Common myeloid progenitor, CD34-positive (primary cell): ENCODE measurements at regions not wholly inside any gene's neighbourhood (a gene's known extent, or its start where the extent isn't known, plus 50 kb on each side); places are given as distances from the start of the nearest gene placed in this dataset.

Experiments used
- CTCF ChIA-PET: fragments of 350-600 bp; sonication (Branson Sonifier 250); formaldehyde crosslinking; loops from one replicate; lab custom pipeline; 2021; ENCODE audit warnings: antibody characterized with exemption; lab: Charles Lee
- POLR2A ChIA-PET: fragments of 350-600 bp; sonication (Branson Sonifier 250); formaldehyde crosslinking; loops from one replicate; lab custom pipeline; 2021; ENCODE audit warnings: antibody characterized with exemption; lab: Charles Lee
- DNase-seq, 3 donors: peaks; one replicate each; pipeline versions ENCODE4 v3.0.0 to v3.0.0-alpha.2; 2013
- H3K27ac ChIP-seq, 2 experiments: 1 replicate in 1 of 2; 2 replicates in 1 of 2; pipeline ENCODE4 v1.7.0; 2013; ENCODE audit warnings: inconsistent platforms in 2 of 2, low read length in 2 of 2, mild to moderate bottlenecking in 2 of 2, low read depth in 1 of 2, moderate library complexity in 1 of 2; ENCODE audit not compliant: severe bottlenecking in 2 of 2, insufficient read depth in 1 of 2, poor library complexity in 1 of 2
- H3K27me3 ChIP-seq, 5 experiments: replicated peaks in 2 of 5; 1 replicate in 3 of 5; 2 replicates in 2 of 5; pipeline versions ENCODE4 v1.6.1 to v1.7.0; 2013; ENCODE audit warnings: low read length in 4 of 5, mild to moderate bottlenecking in 2 of 5, moderate library complexity in 2 of 5, inconsistent platforms in 1 of 5; ENCODE audit not compliant: insufficient read depth in 5 of 5, control insufficient read depth in 4 of 5
- H3K36me3 ChIP-seq, 4 experiments: 1 replicate in 2 of 4; 2 replicates in 2 of 4; pipeline versions ENCODE4 v1.6.1 to v1.7.0; 2013; ENCODE audit warnings: low read length in 3 of 4, control low read depth in 1 of 4, mild to moderate bottlenecking in 1 of 4; ENCODE audit not compliant: control insufficient read depth in 4 of 4, insufficient read depth in 4 of 4
- H3K4me1 ChIP-seq, 4 experiments: 1 replicate in 3 of 4; 2 replicates in 1 of 4; pipeline versions ENCODE4 v1.6.1 to v1.7.1; 2013; ENCODE audit warnings: low read length in 3 of 4, mild to moderate bottlenecking in 3 of 4, control low read depth in 1 of 4, inconsistent platforms in 1 of 4, moderate library complexity in 1 of 4; ENCODE audit not compliant: control insufficient read depth in 4 of 4, insufficient read depth in 4 of 4; ENCODE audit errors: control extremely low read depth in 1 of 4
- H3K4me3 ChIP-seq, 7 experiments: 1 replicate in 4 of 7; 2 replicates in 3 of 7; pipeline versions ENCODE4 v1.5.1 to v1.7.0; 2013; ENCODE audit warnings: mild to moderate bottlenecking in 7 of 7, low read length in 6 of 7, moderate library complexity in 6 of 7, inconsistent platforms in 2 of 7, low read depth in 2 of 7, control low read depth in 1 of 7; ENCODE audit not compliant: insufficient read depth in 4 of 7, control insufficient read depth in 1 of 7; ENCODE audit errors: extremely low read depth in 1 of 7
- H3K9me3 ChIP-seq, 5 experiments: 1 replicate in 4 of 5; 2 replicates in 1 of 5; pipeline versions ENCODE4 v1.6.1 to v1.7.1; 2013; ENCODE audit warnings: low read length in 4 of 5, mild to moderate bottlenecking in 2 of 5, inconsistent platforms in 1 of 5, low read depth in 1 of 5, moderate library complexity in 1 of 5; ENCODE audit not compliant: control insufficient read depth in 4 of 5, insufficient read depth in 2 of 5; ENCODE audit errors: control extremely low read depth in 1 of 5
- WGBS: methylation state at CpG from one replicate; pipeline ENCODE4 v1.1.5; 2013; ENCODE audit not compliant: insufficient coverage; 5-methylcytosine and 5-hydroxymethylcytosine counted together

GRCh38 chr2:41500895-41501294, 546.9 kb upstream of the PKDCC start:
- 100% methylated on average over 2 of the region's 2 CpGs for whole genome bisulfite sequencing
- Histone ChIP-seq H3K4me3 (no peak overlapping the region), H3K9me3 (peaks cover 7 to 60% (median 25%) of the 10 kb centered on the region in 5 experiments), H3K4me1 (no peaks in the 10 kb centered on the region), H3K27ac (no peak overlapping the region), H3K27me3 (no peaks in the 10 kb centered on the region), H3K36me3 (no peaks in the 10 kb centered on the region)
- DNase-seq, result no peak
- ChIA-PET POLR2A (no interaction called here), CTCF (no interaction called here)

GRCh38 chr2:41502752-41503151, 545.1 kb upstream of the PKDCC start:
- no peak overlapping the region for H3K27ac ChIP-seq
- H3K9me3 ChIP-seq, result peaks cover 3 to 42% (median 14%) of the 10 kb centered on the region in 5 experiments
- POLR2A ChIA-PET, result no interaction called here
- no peaks in the 10 kb centered on the region for H3K27me3 ChIP-seq
- no peaks in the 10 kb centered on the region for H3K4me1 ChIP-seq
- CTCF ChIA-PET, result no interaction called here
- no CpG with 5 or more reads among the region's 1 CpG for WGBS
- no peak for DNase-seq
- H3K36me3 ChIP-seq, result no peaks in the 10 kb centered on the region
- no peak overlapping the region for H3K4me3 ChIP-seq

- WGBS, result no CpG with 5 or more reads among the region's 2 CpGs
- CTCF ChIA-PET, result no interaction called here
- POLR2A ChIA-PET, result no interaction called here
- peaks cover 0 to 5% (median 5%) of the 10 kb centered on the region in 4 experiments for H3K4me1 ChIP-seq
- H3K27me3 ChIP-seq, result no peaks in the 10 kb centered on the region
- no peak overlapping the region for H3K27ac ChIP-seq
- no peak for DNase-seq
- H3K4me3 ChIP-seq, result no peak overlapping the region
- no peaks in the 10 kb centered on the region for H3K36me3 ChIP-seq
- H3K9me3 ChIP-seq, result peaks cover 1 to 27% (median 8%) of the 10 kb centered on the region in 5 experiments
Observed at GRCh38 chr2:41504532-41504931, 543.3 kb upstream of the PKDCC start.

GRCh38 chr2:41510108-41510507, 537.7 kb upstream of the PKDCC start:
- H3K4me1 ChIP-seq, result peaks cover 0 to 17% (median 15%) of the 10 kb centered on the region in 4 experiments
- no peaks in the 10 kb centered on the region for H3K27me3 ChIP-seq
- ChIA-PET POLR2A (no interaction called here), CTCF (no interaction called here)
- peak; percentile 23 to 78 (median 58) for DNase-seq
- peak overlapping the region in 1 of 2 experiments; percentile 28 for H3K27ac ChIP-seq
- WGBS, result 0% methylated on average over 1 of the region's 4 CpGs
- H3K36me3 ChIP-seq, result no peaks in the 10 kb centered on the region
- peak overlapping the region in 5 of 7 experiments; percentile 19 to 51 (median 41) for H3K4me3 ChIP-seq
- peaks cover 0 to 6% (median 0%) of the 10 kb centered on the region in 5 experiments for H3K9me3 ChIP-seq

DNA sequence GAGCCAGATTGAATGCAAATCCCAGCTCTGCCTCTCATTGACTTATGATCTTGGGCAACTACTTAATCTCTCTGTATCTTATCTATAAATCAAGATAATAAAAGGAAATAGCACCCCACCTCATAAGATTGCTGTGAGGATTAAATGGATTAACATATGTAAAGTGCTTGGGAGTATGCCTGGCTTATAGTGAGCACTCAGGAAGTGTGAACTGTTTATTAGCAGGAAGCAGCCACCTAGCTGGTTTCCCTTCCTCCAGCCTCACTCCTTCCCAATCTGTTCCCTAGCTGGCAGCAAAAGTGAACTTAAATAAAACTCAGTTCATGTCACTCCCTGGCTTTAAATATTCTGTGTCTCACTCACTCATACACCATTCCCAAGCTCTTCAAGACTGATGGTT, 526.6 kb upstream of the PKDCC start:
- H3K4me3 ChIP-seq, result no peak overlapping the region
- no peaks in the 10 kb centered on the region for H3K36me3 ChIP-seq
- ChIA-PET POLR2A (no interaction called here), CTCF (no interaction called here)
- H3K27ac ChIP-seq, result no peak overlapping the region
- DNase-seq, result peak; percentile 27 to 70 (median 33)
- H3K27me3 ChIP-seq, result no peaks in the 10 kb centered on the region
- no peaks in the 10 kb centered on the region for H3K9me3 ChIP-seq
- H3K4me1 ChIP-seq, result peaks cover 0 to 11% (median 5%) of the 10 kb centered on the region in 4 experiments

DNA sequence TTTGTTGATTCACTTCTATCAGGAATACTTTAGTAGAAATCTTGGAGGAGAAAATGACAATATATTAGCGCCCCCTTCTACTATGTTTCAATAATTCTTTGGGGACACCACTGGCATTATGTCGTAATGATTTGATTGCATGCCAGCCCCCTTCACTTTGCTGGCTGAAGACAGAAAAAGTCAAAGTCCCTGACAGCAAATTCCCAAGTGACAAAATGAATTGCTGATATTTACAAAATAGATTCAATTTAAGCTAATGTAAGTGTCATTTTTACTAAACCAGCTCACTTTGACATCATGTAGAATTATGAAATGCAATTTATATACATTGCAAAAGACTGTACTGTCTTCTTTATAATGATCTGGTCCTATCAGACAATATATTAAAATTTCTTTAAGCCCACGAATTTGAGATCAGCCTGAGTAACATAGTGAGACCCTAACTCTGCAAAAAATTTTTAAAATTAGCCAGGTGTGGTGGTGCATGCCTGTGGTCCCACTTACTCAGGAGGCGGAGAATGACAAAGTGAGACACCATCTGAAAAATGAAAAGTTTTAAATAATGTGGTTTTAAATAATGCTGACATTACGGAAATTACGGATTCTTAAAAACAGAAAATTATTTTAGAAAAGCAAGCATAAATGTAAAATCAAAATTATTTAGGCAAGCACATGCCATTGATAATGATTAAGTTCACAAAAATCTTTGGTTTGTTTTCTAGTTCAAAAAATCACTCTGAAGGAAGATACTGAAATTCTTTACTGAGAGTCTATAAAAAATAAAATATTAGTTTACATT, 520.1 kb upstream of the PKDCC start:
- no peaks in the 10 kb centered on the region for H3K27me3 ChIP-seq
- POLR2A ChIA-PET, result no interaction called here
- no peaks in the 10 kb centered on the region for H3K36me3 ChIP-seq
- peaks cover 0 to 6% (median 4%) of the 10 kb centered on the region in 5 experiments for H3K9me3 ChIP-seq
- CTCF ChIA-PET, result no interaction called here
- 100% methylated on average over 1 of the region's 6 CpGs for WGBS
- no peak overlapping the region for H3K27ac ChIP-seq
- H3K4me3 ChIP-seq, result no peak overlapping the region
- no peak for DNase-seq
- no peaks in the 10 kb centered on the region for H3K4me1 ChIP-seq

DNA sequence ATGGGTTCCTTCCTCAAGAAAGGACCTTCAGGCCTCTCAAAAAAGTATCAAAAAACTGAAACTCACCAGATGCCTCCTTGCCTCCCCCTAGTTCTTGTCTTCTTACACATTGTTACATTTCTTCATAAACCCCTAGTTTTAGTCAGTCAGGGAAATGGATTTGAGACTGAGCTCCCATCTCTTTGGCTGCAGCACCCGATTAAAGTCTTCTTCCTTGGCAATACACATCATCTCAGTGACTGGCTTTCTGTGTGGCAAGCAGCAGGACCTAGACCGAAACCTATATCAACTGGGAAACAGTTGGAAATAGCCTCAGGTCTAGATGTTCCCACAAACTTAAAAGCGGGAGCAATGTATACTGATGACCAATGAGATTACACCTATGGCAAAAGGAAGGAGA, 512.2 kb upstream of the PKDCC start:
- Histone ChIP-seq H3K9me3 (peaks cover 0 to 19% (median 7%) of the 10 kb centered on the region in 5 experiments), H3K4me1 (no peaks in the 10 kb centered on the region), H3K27ac (no peak overlapping the region), H3K27me3 (no peaks in the 10 kb centered on the region), H3K4me3 (no peak overlapping the region), H3K36me3 (no peaks in the 10 kb centered on the region)
- ChIA-PET CTCF (no interaction called here), POLR2A (no interaction called here)
- 95% methylated on average over 3 of the region's 3 CpGs for WGBS
- DNase-seq, result no peak
